GM21825 (cell line): ENCODE measurements at regions not wholly inside any gene's neighbourhood (a gene's known extent, or its start where the extent isn't known, plus 50 kb on each side); places are given as distances from the start of the nearest gene placed in this dataset.

Source experiments
- ATAC-seq: cut with Tn5 transposase; IDR thresholded peaks from one replicate; pipeline ENCODE4 v1.9.1; 2021; ENCODE audit warnings: mild to moderate bottlenecking, moderate library complexity; ENCODE audit not compliant: unreplicated experiment

- no peak for ATAC-seq
Observed at GRCh38 chr13:67859904-67860303, 629.8 kb upstream of the PCDH9 start.

GRCh38 chr13:67857581-67858310, 627.6 kb upstream of the PCDH9 start:
- no peak for ATAC-seq

GRCh38 chr13:67856955-67857354, 626.8 kb upstream of the PCDH9 start:
- ATAC-seq, result no peak

- no peak for ATAC-seq
Observed at GRCh38 chr13:67855741-67856238, 625.7 kb upstream of the PCDH9 start.

GRCh38 chr13:67854990-67855389, 624.9 kb upstream of the PCDH9 start:
- ATAC-seq, result no peak

GRCh38 chr13:67844574-67844973, 614.4 kb upstream of the PCDH9 start:
- no peak for ATAC-seq

- ATAC-seq, result no peak
Observed at GRCh38 chr13:67841071-67841470, 610.9 kb upstream of the PCDH9 start.

GRCh38 chr13:67833564-67833963, 603.4 kb upstream of the PCDH9 start:
- ATAC-seq, result no peak

GRCh38 chr13:67829641-67830040, 599.5 kb upstream of the PCDH9 start:
- no peak for ATAC-seq

GRCh38 chr13:67827992-67828391, 597.9 kb upstream of the PCDH9 start:
- no peak for ATAC-seq

GRCh38 chr13:67821606-67822005, 591.5 kb upstream of the PCDH9 start:
- no peak for ATAC-seq

- no peak for ATAC-seq
Observed at GRCh38 chr13:67806796-67807195, 576.7 kb upstream of the PCDH9 start.

GRCh38 chr13:67803118-67803517, 573.0 kb upstream of the PCDH9 start:
- no peak for ATAC-seq

GRCh38 chr13:67792151-67792676, 562.1 kb upstream of the PCDH9 start:
- no peak for ATAC-seq

- no peak for ATAC-seq
Observed at GRCh38 chr13:67791047-67791446, 560.9 kb upstream of the PCDH9 start.

- no peak for ATAC-seq
Observed at GRCh38 chr13:67776151-67776550, 546.0 kb upstream of the PCDH9 start.

GRCh38 chr13:67775359-67775758, 545.2 kb upstream of the PCDH9 start:
- no peak for ATAC-seq

- no peak for ATAC-seq
Observed at GRCh38 chr13:67772807-67773453, 542.8 kb upstream of the PCDH9 start.

- ATAC-seq, result no peak
Observed at GRCh38 chr13:67771106-67771505, 541.0 kb upstream of the PCDH9 start.

GRCh38 chr13:67769987-67770341, 539.8 kb upstream of the PCDH9 start:
- no peak for ATAC-seq

GRCh38 chr13:67769063-67769986, 539.2 kb upstream of the PCDH9 start:
- no peak for ATAC-seq
